ENCODE measurements at regions not wholly inside any gene's neighbourhood (a gene's known extent, or its start where the extent isn't known, plus 50 kb on each side); places are given as distances from the start of the nearest gene placed in this dataset.

DNA sequence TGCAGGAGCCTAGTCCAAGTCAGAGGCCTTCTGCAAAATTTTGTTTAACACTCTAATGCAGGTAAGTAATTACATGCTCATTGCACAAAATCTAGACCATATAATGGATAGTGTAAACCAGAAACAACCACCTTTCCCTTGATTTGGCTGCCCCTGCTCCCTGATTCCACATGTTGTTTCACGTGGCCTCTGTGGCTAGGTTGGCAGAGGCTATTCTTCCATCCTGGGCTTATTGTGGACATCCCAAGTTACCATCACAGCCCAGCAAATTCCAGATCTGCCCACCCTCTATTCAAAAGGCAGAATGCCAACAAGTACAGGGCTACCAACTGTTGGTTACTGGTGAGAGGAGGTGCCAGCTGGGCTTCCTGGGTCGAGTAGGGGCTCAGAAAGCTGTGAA is 794.5 kb upstream of the GRM7 start:
- DNase-seq (ENCODE audit: low read depth in 4 of 4, low spot score in 3 of 4) = no peak

DNA sequence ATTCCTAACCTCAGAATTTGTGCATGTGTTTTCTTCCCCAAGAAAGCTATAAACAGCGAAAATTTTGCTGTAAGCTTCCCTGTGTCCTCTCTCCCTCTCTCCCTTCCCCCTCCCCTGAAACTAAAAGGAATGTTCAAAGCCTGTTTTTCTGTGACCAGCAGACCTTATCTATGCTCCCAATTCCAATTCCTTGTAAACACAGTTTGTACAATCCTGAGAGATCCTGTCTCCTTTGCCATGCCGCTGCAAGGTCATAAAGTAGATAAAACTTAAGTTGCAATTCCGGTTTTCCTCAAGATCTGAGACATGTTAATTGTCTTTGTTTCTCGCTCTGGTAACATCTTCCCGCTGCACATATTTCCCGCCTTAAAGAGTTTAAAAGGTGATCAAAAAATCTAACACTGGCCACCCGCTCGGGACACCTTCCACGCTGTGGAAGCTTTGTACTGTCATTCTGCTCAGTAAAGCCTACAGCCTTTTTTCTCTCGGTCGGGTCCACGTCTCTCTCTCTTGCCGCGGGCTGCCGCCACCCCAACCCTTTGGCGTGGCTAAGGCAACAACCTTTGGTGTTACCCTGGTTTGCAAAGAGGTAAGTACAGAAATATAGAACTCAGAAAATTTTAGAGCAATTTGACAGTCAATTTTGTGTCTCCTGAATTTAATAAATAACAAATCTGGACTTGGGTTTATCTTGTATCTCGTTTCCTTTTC is 793.9 kb upstream of the GRM7 start:
- peak in 1 of 4 donors; percentile 9 for DNase-seq (ENCODE audit: low read depth in 4 of 4, low spot score in 3 of 4)

DNA sequence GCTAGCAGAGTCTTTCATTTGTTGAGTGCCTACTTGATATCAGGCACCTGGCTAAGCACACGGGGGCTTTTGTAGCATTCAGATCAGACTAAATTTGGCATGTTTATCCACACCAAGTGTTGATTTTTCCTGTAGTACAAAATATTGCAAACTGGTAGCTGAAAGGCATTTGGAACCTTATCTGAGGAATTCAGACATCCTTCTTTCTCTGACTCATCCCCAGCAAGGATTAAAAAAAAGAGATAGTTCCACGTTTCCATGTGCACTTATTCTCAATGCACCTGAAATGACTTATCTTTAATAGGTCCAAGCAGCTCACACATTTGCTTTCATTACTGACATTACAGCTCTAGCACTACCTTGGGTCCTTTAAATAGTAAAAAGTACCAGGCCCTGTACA is 786.0 kb upstream of the GRM7 start:
- no peak for DNase-seq (ENCODE audit: low read depth in 4 of 4, low spot score in 3 of 4)

DNA sequence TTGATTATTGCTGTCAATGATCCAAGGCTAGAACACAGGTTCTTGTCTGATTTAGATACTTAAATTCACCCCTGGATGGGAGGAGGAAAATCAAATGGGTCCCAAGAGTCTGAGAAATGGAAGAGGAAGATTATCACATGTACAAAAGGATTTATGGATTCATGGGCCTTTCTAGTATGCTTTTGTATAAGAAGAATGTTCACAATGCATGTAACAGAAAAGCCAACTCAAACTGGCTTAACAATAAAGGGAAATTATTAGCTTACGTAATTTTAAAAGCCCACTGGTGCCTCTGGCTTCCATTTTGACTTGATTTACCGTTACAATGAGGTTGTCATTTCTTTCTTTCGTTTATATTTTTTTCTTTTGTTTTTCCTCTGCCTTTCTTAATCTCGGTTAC is 782.5 kb upstream of the GRM7 start:
- DNase-seq (ENCODE audit: low read depth in 4 of 4, low spot score in 3 of 4) = no peak

DNA sequence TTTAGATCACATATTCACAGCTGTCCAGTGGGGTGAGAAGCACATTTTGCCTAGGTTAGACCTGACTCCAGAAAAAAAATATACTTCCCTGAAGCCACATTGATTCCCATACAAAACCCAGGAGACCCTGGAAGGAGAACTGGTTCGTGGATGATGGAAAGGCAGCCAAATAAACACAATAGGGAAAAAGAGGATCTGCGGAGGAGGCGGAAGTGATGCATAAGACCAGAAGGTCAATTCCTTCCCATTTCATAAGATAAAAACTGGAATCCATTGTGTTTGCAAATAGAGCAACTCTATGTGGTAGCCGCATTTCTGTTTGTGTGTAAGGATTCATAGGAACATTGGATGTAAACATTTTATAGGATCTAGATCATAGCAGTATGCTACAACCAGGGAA is 781.9 kb upstream of the GRM7 start:
- no peak for DNase-seq (ENCODE audit: low read depth in 4 of 4, low spot score in 3 of 4)

DNA sequence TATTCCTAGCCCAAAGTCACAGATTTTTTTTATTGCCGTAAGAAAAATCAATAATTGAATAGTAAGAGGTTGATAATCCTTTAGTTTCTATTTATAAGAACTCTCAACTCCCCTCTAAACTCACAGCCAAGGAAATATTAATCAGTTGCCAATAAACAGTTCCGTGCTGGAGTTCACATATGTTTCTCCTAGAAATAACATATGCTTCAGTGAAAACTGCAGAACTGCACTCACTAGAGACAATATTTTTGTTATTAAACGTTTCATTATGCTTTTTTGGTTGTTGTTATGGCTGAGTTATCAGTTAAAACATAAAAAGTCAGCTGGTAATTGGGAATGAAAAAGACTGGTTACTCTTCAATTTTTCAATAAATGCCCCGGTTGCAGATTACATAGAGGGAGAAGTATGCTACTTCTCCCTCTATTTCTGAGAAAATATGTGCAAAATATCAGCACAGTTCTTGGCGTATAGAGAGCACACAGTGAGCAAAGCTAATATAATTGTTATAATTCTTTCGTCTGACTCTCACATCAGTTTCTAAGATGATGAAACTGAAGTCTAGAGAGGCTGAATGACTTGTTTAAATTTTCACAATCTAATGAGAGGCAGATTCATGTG is 781.2 kb upstream of the GRM7 start:
- no peak for DNase-seq (ENCODE audit: low read depth in 4 of 4, low spot score in 3 of 4)

DNA sequence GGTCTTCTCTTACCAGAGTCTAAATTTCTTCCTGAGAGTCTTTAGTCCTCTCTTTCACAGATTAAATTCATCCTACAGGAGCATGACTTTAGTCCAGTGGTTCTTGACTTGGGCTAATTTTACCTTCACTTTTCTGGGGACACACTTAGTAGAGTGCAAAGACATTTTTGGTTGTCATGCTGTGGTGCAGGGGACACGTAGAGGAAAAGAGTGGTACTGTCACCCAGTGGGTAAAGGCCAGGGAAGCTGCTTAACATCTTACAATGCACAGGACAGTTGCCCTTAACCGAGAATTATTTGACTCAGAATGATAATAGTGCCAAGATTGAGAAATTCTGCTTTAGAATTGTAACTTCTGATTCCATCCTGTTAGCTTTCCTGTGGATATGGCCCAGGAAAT is 772.5 kb upstream of the GRM7 start:
- DNase-seq (ENCODE audit: low read depth in 4 of 4, low spot score in 3 of 4) = no peak

DNA sequence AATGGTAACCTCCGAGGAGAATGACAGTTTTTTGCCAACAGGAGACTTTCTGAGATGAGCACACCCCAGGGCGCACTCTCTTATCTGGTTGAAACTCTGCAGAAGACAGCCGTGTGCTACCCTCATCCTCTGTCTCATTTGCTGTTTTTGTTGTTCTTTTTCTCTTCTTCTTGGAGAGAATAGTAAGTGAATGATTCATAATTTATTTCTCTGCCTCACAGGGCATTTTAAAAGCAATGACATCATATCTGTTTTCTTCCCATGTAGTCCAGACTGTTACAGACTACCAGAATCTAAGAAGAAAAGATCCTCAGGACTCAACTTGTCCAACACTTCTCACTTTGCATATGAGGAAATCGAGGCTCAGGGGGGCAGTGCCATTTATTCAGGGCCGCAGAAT is 771.1 kb upstream of the GRM7 start:
- DNase-seq (ENCODE audit: low read depth in 4 of 4, low spot score in 3 of 4) = no peak

DNA sequence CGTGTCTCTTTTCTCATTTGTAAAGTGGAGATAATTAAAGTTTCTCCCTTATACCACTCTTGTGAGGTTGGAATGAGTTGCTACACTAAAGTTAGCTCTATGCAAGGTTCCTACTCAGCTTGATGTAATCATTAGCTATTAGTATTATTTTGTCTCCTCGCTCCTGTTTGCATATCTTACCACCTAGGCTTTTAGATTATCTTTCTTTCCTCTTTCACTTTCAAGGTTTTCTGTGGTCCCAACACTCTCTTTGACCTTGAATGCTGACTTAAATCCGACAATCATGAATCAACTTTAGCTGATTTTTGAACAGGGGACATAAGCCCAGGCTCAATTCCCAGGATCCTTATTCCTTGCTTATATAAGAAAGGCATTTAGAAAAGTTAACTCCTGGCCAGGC is 769.7 kb upstream of the GRM7 start:
- DNase-seq (ENCODE audit: low read depth in 4 of 4, low spot score in 3 of 4) = no peak

DNA sequence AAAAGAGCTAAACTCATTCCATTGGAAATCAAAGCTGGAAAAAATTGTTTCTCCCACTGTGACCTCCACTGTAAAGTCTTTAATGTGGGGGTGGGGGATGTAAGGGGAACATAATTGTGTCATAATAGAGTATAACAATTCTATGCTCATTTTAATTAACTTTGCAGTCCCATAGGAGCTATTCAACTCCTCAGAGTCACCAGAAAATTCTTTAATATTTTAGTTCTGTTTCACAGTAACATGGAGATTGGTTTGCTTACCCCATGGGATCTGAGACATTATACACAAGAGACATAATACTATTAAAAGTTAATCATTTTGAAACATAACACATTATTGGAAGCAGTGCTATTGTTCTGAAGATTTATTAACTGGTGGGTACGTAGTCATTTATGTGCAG is 765.9 kb upstream of the GRM7 start:
- no peak for DNase-seq (ENCODE audit: low read depth in 4 of 4, low spot score in 3 of 4)

DNA sequence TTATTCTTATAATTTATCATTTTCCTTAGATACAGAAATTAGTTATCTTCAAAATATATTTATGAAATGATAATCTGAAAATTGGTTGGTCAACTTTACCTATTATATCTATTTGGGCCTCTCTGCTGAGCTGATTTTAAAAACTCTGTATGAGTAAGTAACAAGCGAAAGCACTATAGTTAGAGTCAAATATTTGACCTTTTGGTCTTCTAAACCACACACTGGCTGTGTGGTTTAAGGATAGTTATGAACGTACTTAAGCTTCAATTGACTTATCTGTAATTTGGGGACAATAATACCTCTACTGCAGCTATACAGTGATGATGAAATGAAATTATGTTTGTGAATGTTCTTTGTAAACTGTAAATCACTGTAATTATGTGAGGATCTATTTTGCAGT is 763.9 kb upstream of the GRM7 start:
- no peak for DNase-seq (ENCODE audit: low read depth in 4 of 4, low spot score in 3 of 4)

DNA sequence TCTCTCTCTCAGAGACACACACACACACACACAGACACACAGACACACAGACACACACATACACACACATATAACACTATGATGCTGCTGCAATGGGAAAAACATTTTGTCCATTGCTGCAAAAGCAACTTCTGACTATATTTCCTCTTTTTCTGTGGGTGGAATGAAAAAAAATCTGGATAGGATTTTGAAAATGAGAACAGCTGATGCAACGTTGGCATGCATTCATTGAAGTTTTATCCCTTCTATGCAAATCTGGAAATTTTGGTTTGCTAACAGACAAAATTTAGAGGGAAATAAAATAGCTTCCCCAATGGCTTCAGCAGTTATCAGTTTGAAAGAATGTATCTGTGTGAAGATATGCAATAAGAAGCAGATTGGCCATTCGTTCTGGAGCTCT is 763.4 kb upstream of the GRM7 start:
- DNase-seq (ENCODE audit: low read depth in 4 of 4, low spot score in 3 of 4) = no peak

DNA sequence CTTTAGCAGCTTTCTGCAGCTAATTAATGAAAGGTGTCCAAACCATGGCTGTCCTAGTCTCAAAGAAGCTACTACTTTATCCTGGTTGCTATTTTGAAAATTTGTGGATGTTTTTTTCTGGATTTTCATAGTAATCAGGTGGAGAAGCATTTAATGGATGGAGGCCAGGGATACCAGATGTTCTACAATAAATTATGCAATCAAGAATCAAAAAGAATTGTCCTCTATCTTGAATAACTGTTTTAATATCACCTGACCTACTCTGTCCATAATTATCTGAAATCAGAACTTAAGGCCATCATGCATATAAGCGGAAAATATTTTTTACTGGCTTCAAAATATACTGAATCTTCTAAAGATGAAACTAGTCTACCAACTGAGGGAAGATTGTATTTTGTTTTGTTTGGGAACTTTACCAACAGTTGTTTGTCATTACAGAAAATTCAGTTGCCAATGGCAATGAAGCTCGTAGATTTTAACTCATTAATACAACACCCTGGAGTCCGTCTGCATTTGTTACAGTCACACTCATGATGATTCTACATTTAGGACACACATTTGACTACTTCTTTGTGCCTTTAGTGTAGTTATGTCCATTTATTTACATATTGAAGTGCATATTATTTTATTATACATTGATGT is 762.3 kb upstream of the GRM7 start:
- DNase-seq (ENCODE audit: low read depth in 4 of 4, low spot score in 3 of 4) = no peak

DNA sequence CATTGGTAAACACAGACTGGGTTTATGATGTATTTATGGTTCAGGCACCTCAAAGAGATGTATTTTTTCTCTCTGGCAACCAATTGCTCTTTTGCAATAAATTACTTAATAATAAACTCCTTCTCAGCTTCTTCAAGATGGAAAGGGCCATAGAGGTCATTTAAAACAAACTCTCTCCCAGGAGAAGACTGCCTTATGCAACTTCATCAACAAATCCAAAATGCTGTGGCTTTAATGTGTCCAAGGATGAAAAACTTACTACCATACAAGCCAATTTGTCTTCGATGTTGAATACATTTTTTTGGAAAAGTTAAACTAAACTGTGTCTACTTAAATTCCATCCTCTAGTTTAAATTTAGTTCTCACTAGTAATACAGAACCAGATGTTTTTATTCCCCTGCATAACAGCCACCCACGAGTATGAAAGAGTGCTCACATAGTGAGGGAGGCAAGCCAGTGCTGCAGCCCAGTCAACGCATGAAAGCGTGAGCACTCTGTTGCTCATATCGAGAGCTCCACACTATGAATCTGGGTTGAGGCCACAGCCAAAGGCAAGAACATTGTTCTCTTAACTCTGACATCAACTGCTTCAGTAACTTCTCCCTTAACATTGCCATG is 761.3 kb upstream of the GRM7 start:
- no peak for DNase-seq (ENCODE audit: low read depth in 4 of 4, low spot score in 3 of 4)

DNA sequence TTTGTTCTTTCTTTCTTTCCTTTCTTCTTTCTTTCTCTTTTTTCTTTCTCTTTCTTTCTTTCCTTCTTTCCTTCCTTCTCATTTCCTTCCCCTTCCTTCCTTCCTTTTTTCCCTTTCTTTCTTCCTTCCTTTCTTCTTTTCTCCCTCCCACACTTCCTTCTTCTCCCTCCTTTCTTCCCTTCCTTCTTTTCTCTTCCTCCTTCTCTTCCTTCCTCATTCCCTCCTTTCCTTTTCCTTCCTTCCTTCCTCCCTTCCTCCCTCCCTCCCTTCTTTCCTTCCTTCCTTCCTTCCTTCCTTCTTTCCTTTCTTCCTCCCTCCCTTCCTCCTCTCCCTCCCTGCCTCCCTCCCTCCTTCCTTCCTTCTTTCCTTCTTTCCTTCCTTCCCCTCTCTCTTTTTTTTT is 755.7 kb upstream of the GRM7 start:
- no peak for DNase-seq (ENCODE audit: low read depth in 4 of 4, low spot score in 3 of 4)

DNA sequence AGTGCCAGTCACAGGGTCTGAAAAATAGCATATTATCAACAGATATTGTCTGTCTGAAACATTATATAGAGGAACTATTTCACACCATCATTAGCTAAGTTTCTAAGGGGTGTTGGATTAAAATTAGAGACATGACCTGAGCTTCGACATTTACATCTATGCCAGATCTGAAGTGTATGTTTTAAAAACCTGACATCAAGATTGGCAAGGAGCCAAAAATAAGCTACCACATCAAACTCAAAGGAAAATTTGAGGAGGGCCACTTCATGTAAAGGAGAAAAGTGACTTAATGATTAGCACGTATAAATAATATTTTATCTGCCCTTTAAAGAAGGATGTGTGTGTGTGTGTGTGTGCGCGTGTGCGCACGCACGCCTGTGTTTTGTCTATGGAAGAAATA is 752.0 kb upstream of the GRM7 start:
- DNase-seq (ENCODE audit: low read depth in 4 of 4, low spot score in 3 of 4) = no peak

DNA sequence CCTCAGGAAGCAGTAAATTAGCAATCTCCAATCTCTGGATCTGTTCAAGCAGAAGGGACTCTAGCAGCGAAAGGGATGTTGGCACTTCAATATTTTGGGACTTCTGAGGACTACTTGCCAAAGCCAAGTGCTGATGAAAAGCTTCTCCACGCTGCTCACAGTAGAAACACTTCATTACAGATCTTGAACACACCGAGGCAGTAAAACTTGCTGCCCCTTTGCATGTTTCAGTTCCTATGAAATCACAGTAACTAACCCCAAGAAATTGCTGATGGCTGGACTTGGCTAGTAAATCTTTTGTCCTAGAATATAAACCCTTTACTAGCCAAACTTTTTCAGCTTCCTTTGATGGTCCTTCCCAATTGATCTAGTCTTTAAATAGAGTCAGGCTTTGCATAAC is 750.5 kb upstream of the GRM7 start:
- DNase-seq (ENCODE audit: low read depth in 4 of 4, low spot score in 3 of 4) = no peak

DNA sequence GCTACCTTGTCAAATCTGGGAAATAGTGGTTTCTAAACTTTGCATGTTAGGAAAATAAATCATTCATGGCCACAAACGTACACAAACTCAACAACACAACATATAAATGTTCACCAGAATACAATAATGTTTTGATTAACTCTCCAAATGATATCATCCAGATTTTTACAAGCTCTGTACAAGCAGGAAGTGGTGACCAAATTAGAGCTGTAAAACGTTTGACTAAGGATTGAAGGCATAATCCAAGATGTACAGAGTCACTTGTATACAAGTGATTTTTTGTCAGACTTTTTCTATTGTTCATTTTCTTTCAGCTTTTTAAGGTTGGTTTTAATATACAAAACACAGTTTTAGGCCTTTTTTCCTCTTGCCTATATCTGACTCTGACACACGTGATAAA is 748.4 kb upstream of the GRM7 start:
- no peak for DNase-seq (ENCODE audit: low read depth in 4 of 4, low spot score in 3 of 4)

DNA sequence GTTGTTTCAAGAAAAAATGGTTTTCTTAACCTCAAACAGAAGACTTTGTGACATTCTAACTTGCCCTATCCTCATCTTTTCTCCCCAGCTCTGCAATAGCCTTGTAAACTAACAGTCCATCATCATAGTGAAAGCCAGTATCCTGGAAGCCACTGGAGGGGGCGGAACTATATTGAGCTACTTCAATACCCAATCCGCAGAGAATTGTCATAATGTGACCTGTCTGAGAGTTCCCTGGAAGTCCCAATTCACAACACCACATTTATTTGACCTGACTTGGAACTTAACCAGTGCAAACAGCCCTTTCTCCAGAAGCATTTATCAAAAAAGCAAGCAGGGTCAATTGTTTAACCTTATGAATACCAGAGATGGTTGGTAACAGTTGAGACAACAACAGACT is 747.6 kb upstream of the GRM7 start:
- DNase-seq (ENCODE audit: low read depth in 4 of 4, low spot score in 3 of 4) = no peak

DNA sequence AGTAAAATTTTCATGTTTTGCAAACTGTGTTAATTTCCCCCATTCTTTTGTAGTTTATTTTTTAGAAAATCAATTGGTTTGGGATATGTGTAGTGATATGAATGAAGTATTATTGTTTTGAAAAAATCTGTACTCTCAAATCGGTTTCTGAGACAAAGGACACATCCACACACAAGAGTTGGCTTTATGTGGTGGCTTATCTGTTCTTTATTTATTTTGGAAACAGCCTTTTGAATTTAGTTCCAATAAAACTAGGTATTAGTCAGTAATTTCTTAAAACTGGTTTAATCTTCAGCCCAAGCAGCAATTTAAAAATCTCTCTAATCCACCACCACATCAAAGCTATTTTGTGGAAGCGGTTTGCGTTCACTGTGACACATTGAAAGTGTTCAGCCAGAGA is 741.5 kb upstream of the GRM7 start:
- no peak for DNase-seq (ENCODE audit: low read depth in 4 of 4, low spot score in 3 of 4)

DNA sequence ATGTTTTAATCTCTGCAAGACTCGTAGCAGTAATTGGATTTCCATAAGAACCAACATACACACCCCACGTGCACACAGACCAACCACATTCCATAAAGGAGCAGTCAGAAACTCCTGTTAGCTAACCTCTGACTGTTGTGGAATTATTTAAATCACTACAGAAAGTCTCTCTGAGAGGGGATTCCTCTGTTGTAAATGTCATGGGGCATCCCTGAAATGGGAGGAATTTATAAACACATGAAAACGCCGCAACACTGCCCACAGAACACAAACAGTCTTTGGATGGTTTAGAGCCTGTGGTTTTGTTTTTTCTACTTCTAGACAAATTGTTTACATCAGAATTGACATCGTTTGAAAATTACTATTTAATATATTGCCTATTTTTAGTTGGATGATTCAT is 740.1 kb upstream of the GRM7 start:
- DNase-seq (ENCODE audit: low read depth in 4 of 4, low spot score in 3 of 4) = no peak

DNA sequence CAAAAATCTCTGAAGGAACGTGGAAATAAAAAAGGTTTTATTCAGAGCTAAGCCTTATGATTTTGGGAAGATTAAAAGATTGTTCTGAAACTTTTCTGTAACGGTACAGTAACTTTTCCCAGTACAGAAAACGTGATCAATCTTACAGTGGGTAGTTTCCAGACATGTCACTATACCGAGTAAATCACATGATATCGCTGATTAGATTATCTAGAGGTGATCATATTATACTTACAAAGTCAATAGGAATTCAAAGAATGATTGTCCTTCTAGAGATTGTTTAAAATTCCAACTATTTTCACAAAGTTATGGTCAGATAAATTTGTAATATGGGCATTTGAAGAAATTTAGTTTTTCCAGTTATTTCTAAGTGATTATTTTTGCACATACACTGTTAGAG is 736.0 kb upstream of the GRM7 start:
- no peak for DNase-seq (ENCODE audit: low read depth in 4 of 4, low spot score in 3 of 4)
